Activated CD4-positive, alpha-beta T cell treated with anti-CD3 and anti-CD28 coated beads for 4 hours (primary cell): ENCODE measurements at regions not wholly inside any gene's neighbourhood (a gene's known extent, or its start where the extent isn't known, plus 50 kb on each side); places are given as distances from the start of the nearest gene placed in this dataset.
"Not testable (repeated sequence)": the region's sequence is repeated elsewhere in the genome, so short reads cannot be mapped to it uniquely, and the experiment has no call there.

ENCODE experiments used
- DNase-seq, 2 donors: peaks; one replicate each; pipeline ENCODE4 v3.0.0-alpha.2; 2020

GRCh38 chr10:44168478-44168877, 216.4 kb downstream of the CXCL12 start:
- DNase-seq, result no peak

DNA sequence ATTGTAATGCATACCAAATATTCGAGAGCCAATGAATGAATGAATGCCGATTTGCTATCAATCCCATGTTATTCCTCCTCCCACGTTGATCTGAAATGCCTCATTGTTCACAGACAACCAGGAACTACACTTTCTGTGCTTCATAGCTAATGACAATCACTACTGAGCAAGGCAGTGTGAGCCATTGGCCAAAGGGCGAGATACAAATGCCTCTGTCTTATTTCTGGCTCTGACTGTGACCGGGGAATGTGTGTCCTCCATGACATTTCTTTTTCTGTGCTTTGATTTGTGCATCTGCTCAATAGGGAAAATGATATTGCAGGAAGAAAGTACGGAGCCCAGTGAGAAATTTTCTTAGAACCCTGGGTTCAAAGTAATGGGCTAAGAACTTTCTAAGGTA, 217.1 kb downstream of the CXCL12 start:
- DNase-seq, result no peak

GRCh38 chr10:44166441-44166840, 218.5 kb downstream of the CXCL12 start:
- DNase-seq, result no peak

DNA sequence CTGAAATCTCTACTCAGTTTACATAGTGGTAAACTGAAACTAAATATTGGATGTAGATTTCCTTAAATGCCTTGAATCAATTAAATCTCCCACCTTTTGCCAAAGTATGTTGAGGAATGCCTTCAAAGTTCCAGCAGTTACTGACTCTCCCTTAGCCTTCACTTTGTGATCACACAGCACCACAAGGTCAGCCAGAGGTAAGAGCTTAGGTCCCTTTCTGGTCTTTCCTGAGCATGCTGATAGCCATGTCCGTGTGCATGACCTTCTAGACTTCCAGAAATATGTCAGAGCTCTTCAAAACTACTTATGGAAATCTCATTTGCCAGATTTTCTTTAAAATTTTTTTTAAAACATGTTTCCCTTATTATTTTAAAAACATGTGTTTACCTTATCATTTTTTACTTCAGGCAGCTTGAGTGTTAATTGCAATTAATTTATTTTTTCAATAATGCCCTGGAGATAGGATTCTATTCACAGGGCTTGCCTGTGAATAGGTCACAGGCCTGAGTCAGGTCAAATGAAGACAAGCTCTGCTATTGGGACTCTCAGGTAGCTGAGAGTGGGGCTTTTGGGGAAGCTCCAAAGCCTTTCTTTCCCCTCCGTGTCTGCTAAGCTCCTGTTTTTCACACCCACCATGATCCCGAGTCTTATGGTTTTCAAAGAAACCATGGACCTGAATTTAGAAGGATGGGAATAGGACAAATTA, 220.5 kb downstream of the CXCL12 start:
- DNase-seq, result no peak

- no peak for DNase-seq
Measured at GRCh38 chr10:44161184-44161583, 223.7 kb downstream of the CXCL12 start.

DNA sequence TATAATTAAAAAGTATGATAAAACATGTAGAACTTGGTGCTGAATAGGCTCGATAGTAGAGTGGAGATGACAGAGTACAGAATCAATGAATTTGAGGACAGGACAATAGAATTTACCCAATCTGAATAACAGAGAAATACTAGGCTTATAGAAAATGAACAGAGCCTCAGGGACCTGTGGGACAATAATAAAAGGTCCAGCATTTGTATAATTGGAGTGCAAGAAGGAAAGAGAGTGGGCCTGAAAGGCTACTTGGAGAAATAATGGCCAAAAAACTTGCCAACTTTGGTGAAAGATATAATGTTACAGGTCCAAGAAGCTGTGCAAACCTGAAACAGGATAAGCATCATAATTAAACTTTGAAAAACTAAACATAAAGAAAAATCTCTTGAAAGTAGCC, 227.3 kb downstream of the CXCL12 start:
- no peak for DNase-seq

GRCh38 chr10:44154956-44155355, 229.9 kb downstream of the CXCL12 start:
- no peak for DNase-seq

- no peak for DNase-seq
Measured at GRCh38 chr10:44153918-44154670, 230.8 kb downstream of the CXCL12 start.

DNA sequence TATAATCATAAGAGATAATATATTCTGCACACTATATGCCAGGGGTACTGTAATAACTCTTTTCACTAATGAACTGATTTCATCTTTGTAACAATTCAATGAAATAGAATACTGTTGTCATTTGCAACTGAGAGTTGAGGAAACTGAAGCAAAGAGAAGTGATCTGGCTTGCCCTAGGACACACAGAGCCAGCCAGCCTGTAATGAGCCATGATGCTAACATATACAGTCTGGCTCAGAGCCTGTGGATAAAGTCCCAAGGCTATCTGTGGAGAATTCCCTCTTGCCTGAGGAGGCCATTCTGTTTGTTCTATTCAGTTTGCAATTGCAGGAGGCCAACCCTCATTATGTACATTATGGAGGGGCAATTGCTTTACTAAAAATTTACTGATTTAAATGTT, 241.3 kb downstream of the CXCL12 start:
- no peak for DNase-seq

GRCh38 chr10:44132361-44133289, 252.3 kb downstream of the CXCL12 start:
- no peak for DNase-seq

- no peak for DNase-seq
Measured at GRCh38 chr10:44126291-44126717, 258.6 kb downstream of the CXCL12 start.

- no peak for DNase-seq
Measured at GRCh38 chr10:44125879-44126278, 259.0 kb downstream of the CXCL12 start.

- DNase-seq, result no peak
Measured at GRCh38 chr10:44118500-44118899, 266.4 kb downstream of the CXCL12 start.

GRCh38 chr10:44116474-44116873, 268.4 kb downstream of the CXCL12 start:
- DNase-seq, result no peak

DNA sequence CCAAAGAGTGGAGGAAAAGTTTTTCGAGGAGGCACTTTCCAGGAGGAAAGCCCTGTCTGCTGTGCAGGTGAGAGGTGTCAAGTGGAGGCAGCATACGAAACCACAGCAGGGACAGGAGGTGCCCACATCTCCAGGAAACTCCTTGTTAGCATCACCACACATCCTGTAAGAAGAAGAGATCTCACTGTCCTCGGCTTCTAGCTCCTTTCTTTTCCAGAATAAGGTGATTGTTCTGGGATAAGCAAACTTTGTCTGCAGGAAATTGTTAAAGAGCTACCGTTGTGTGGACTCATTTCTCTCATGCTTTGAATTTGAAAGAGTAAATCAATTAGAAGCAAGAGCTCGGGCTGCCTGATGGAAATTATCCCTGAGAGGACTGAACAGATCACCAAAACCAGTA, 269.4 kb downstream of the CXCL12 start:
- DNase-seq, result no peak

GRCh38 chr10:44114441-44114840, 270.5 kb downstream of the CXCL12 start:
- no peak for DNase-seq

GRCh38 chr10:44112280-44112679, 272.6 kb downstream of the CXCL12 start:
- DNase-seq, result not testable (repeated sequence)

DNA sequence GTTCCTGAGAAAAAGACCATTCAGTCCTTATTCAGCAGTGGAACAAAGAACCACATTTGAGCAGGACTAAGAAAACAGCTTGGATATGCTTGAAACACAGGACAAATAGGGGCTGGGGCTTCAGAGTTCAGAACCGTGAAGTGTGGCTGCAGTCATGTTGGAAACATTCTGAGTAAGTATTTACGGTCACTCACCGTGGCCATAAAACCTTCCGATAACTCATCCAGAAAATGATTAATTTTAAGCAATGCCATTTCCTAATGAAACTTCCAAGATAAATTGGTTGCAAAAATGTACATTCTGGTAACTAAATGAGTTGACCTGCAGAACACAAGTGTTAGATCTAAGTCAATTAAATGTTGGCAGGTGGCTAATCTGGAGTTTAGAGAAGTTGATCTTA, 279.2 kb downstream of the CXCL12 start:
- DNase-seq, result no peak

GRCh38 chr10:44102726-44103255, 282.1 kb downstream of the CXCL12 start:
- no peak for DNase-seq

GRCh38 chr10:44101082-44101481, 283.8 kb downstream of the CXCL12 start:
- DNase-seq, result no peak

DNA sequence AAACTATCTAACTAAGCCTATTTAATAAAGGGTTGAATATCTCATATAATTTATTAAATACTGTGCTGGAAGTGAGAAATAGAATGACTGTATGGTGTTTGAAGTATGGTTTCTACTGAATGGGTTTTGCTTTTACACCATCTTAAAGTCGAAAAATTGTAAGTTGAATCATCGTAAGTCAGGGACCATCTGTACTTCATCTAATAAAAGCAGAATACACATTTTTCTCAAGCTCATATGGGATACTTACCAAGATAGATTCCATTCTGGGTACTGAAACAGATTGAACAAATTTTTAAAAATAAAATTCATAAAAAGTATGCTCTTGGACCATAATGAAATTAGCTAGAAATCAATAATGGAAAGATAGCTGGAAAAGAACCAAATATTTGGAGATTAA, 285.4 kb downstream of the CXCL12 start:
- no peak for DNase-seq

GRCh38 chr10:44096217-44096616, 288.7 kb downstream of the CXCL12 start:
- DNase-seq, result not testable (repeated sequence)

DNA sequence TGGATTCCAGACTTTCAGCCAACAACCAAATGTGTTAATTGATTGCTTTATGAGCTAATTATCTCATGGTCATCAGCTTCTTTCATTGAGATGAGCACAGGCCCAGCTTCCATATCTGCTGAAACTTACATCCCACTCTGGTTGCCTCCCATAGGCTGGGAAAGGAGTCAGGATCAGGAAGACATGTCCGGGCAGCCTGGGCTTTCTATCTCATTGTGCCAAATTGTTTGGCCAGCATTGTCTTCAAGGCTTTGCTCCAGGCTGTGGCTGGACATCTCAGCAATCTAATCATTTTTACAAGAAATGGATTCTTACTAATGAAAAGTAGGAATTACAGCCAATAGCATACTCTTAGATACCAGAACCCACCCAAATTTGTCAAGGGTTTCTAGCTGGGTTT, 295.2 kb downstream of the CXCL12 start:
- no peak for DNase-seq
